ENCODE measurements at regions not wholly inside any gene's neighbourhood (a gene's known extent, or its start where the extent isn't known, plus 50 kb on each side); places are given as distances from the start of the nearest gene placed in this dataset.

GRCh38 chr15:87675271-87675670 is 581.3 kb downstream of the NTRK3 start:
- no peak for TF ChIP-seq EZH2 (IDR thresholded peaks at IDR 0.05)
- no peak for TF ChIP-seq POLR2AphosphoS5 (IDR thresholded peaks at IDR 0.05; ENCODE audit: borderline replicate concordance, low read depth, low read length)
